ENCODE measurements at regions not wholly inside any gene's neighbourhood (a gene's known extent, or its start where the extent isn't known, plus 50 kb on each side); places are given as distances from the start of the nearest gene placed in this dataset.

DNA sequence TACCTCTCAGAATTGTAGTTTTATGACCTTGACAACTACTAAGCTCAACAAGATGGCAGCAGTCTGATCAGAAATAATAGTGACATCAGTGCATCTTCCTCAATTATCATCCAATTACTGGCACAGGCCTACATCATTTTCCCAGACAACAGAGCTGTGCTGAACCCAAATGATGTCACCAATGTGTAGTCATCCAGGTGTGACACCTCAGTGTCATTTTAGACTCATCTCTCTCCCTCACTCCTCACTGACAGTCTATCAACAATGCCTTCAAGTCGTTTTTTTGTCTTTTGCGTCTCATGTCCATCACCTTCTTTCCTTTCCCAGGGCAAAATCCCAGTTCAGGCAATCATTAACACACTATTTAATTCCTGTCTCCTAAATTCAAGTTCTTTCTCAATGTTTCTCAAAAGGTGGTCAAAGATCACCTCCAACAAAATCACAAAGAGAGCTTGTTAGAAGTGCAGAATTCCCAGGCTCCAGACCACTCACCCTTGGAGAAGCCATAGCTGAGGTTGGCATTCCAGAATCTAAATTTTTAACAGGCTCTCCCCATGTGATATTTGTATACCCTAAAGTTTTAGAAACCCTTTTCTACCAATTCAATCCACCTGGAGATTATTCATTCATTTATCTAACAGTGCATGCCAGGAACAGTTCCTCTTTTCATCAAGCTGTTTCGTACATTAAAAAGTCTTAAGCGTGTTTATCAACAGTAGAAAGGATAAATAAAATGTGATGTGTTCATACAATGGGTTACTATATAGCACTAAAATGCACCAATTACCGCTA, 125.3 kb upstream of the KLF7 start:
- ATAC-seq (replicated peaks in 6 of 8): peak in 2 of 8 experiments; percentile 21 to 23
- Histone ChIP-seq H3K27ac (no peak overlapping the region), H3K4me3 (no peak overlapping the region), H3K4me1 (replicated peaks in 1 of 2) (no peaks in the 10 kb centered on the region)
- in situ Hi-C loops (cut with MboI; ENCODE audit: low pct_unique_long_range_greater_than_20kb in 2 of 9, low sequenced_read_pairs in 9 of 9, unreplicated experiment in 9 of 9): no loop called here
- 70 to 100% (median 86%) methylated on average over 1 to 5 of the region's 5 CpGs; no CpG with 5 or more reads in 1 of the 10 experiments for WGBS, 10 experiments

DNA sequence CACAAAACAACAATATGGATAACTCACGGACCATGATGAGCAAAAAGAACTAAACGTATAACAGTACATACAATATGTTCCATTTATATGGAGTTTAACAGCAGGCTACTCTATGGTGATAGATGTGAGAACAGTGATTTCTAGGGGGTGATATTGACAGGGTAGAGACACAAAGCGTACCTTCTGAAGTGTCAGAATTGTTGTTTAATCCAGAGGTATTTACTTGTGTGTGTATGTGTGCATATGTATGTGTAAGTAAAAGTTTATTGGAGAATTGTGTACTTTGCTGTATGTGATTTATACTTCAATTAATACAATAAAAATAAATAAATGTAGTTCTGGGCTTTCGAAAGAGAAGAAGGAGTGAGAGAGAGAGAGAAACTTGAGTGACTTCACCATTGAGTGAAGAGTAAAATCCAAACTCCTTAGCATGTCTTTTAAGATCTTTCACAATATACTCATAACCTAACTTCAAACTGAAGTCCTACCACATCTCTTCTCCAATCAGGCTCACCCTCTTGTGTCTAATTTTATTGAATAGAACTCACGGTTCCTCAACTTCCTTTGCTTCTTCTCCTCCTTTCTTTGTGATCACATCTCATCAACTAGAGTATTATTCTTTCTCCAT, 126.0 kb upstream of the KLF7 start:
- WGBS, 10 experiments: 75 to 100% (median 87%) methylated on average over 2 to 5 of the region's 5 CpGs; no CpG with 5 or more reads in 1 of the 10 experiments
- in situ Hi-C loops (cut with MboI; ENCODE audit: low pct_unique_long_range_greater_than_20kb in 2 of 9, low sequenced_read_pairs in 9 of 9, unreplicated experiment in 9 of 9): no loop called here
- ATAC-seq (replicated peaks in 6 of 8): no peak
- Histone ChIP-seq H3K4me3 (no peak overlapping the region), H3K4me1 (replicated peaks in 1 of 2) (no peaks in the 10 kb centered on the region), H3K27ac (no peak overlapping the region)

DNA sequence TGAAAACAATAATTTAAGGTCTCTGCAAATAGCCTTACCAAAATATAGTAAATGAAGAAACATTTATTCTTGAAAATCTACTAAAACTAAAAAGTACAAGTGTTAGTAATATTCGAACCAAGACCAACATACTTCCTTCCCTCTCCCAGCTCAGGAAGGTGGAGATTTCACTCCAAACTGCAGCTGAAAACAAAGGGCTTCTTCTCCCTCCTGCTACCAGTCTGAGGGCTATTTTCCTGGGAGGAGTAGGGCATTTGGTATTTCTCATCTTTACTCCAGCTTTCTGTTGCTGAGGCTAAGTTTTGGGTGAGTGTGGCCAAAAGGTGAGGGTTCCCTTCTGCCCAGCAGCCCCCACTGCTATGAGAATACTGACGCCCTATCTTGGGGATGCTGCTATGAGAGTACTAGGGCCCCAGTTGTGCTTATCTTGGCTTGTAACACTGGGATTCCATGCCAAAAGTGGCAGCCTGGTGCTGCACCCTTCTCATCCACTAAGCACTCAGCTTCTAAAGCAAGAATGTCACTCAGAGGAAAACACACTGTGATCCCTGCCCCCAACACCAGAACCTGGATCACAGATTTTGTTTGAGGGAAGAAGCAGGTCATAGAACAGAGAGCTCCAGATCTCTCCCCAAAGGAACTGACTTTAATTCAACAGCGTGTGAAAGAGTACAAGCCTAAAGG, 130.7 kb upstream of the KLF7 start:
- no peaks in the 10 kb centered on the region for H3K4me1 ChIP-seq (replicated peaks in 1 of 2)
- no peak overlapping the region for H3K27ac ChIP-seq
- H3K4me3 ChIP-seq: no peak overlapping the region
- no peak for ATAC-seq (replicated peaks in 6 of 8)
- in situ Hi-C loops (cut with MboI; ENCODE audit: low pct_unique_long_range_greater_than_20kb in 2 of 9, low sequenced_read_pairs in 9 of 9, unreplicated experiment in 9 of 9): no loop called here
- 43 to 100% (median 75%) methylated on average over 1 to 3 of the region's 3 CpGs; no CpG with 5 or more reads in 3 of the 10 experiments for WGBS, 10 experiments

DNA sequence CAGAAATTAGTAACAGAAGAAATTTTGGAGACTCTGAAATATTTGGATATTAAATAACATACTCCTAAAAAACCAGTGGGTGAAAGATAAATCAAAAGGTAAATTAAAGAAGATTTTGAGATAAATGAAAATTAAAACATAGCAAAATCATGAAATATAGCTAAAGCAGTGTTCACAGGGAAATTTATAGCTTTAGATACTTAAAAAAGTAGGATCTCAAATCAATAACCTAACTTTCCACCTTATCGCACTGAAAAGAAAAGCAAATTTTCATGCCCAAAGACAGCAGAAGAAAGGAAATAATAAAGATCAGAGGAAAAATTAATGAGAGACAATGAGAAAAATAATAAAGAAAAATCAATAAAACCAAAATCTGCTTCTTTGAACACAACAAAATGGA, 135.1 kb upstream of the KLF7 start:
- Histone ChIP-seq H3K4me3 (no peak overlapping the region), H3K4me1 (replicated peaks in 1 of 2) (no peaks in the 10 kb centered on the region), H3K27ac (no peak overlapping the region)
- ATAC-seq (replicated peaks in 6 of 8): no peak
- WGBS, 10 experiments: 91 to 100% (median 100%) methylated on average over 1 of the region's 1 CpG
- in situ Hi-C loops (cut with MboI; ENCODE audit: low pct_unique_long_range_greater_than_20kb in 2 of 9, low sequenced_read_pairs in 9 of 9, unreplicated experiment in 9 of 9): no loop called here

DNA sequence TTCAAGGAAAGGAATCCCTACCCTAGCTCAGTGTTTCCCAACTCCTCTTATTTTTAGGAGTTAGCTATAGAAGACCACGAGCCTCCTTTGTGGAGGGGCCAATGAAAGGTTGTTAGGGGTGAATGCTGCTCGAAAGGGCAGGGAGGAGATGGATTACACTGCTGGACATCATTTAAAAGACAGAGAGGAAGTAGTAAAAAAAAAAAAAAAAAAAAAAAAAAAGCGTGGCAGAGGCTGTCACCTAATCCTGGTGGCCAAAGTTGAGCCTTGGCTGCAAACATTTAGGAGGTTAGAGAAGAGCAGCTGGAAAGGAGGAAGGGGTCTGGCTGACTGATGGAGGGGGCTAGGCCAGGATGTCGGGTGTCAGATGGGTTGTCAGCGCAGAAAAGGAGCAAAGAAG, 139.0 kb upstream of the KLF7 start:
- Histone ChIP-seq H3K27ac (no peak overlapping the region), H3K4me1 (replicated peaks in 1 of 2) (peaks cover 5 to 9% of the 10 kb centered on the region in 2 donors), H3K4me3 (no peak overlapping the region)
- no peak for ATAC-seq (replicated peaks in 6 of 8)
- WGBS, 10 experiments: 53 to 94% (median 77%) methylated on average over 2 to 5 of the region's 5 CpGs; no CpG with 5 or more reads in 1 of the 10 experiments
- in situ Hi-C loops (cut with MboI; ENCODE audit: low pct_unique_long_range_greater_than_20kb in 2 of 9, low sequenced_read_pairs in 9 of 9, unreplicated experiment in 9 of 9): no loop called here

DNA sequence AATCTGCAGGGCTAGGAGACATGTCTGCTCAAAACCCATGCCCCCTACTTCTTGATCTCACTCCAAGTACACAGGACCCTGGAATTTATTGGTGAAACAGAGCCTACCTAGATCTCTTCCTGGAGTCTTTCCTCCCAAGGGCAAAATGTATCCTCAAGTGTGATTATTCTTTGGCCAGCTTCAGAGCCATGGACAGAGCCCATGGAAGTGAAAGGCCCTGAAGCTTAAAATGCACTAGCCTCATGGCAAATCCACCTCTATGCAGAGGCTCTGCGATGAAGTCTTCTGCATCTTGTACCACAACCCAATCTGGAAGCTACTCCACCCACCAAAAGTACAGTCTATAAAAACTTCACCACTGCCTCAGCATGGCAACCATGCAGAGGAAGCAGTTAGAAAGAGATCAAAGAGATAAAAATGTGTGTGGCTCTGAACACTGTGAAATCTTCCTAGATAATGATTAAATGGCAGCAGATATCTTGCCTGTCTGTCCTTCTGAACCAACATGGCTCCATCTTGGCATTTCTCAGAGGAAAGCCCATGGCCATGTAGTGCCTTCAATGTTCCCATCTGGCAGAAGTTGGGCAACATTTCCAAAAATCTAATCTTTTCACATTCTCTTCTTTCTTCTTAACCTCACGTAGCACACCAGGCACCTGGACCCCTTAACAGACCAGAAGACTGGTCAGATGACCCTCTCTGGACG, 142.9 kb upstream of the KLF7 start:
- in situ Hi-C loops (cut with MboI; ENCODE audit: low pct_unique_long_range_greater_than_20kb in 2 of 9, low sequenced_read_pairs in 9 of 9, unreplicated experiment in 9 of 9): no loop called here
- 80 to 100% (median 91%) methylated on average over 1 to 3 of the region's 3 CpGs; no CpG with 5 or more reads in 2 of the 10 experiments for WGBS, 10 experiments
- Histone ChIP-seq H3K4me3 (no peak overlapping the region), H3K4me1 (replicated peaks in 1 of 2) (peaks cover 27 to 37% of the 10 kb centered on the region in 2 donors), H3K27ac (peak overlapping the region in 1 of 2 donors; percentile 80)
- no peak for ATAC-seq (replicated peaks in 6 of 8)

DNA sequence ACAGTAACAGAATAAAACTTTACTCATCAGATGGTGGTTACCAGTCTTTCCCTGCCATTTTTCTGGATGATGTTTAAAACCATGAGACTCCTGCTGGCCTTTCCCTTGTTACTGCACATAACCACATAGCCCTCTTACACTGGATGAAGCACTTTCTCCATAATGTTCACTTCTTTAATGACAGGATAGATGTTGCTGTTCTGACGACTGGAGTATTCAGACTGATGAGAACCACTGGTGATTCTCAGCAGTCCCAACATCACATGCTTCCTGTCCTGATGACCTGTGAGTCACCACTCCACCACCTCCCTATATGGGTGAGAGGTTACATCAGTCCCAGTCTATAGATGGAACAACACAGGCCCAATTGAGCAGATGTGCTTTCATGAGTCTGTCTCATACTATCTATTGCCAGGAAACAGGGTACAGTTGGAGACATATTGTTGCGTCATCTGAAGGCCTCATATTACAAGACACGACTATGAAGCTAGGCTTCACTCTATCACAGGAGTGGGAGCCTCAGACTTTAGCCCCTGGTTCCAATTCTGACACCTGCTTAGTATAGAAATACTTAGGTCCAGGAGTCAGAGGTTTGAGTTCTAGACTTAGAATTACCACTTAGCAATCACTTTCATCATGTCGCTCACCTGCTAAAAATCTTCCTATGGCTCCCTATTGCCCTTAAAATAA, 145.7 kb upstream of the KLF7 start:
- peaks cover 27 to 49% of the 10 kb centered on the region in 2 donors for H3K4me1 ChIP-seq (replicated peaks in 1 of 2)
- in situ Hi-C loops (cut with MboI; ENCODE audit: low pct_unique_long_range_greater_than_20kb in 2 of 9, low sequenced_read_pairs in 9 of 9, unreplicated experiment in 9 of 9): no loop called here
- H3K4me3 ChIP-seq: peak overlapping the region in 2 of 5 donors; percentile 10 to 16
- WGBS, 10 experiments: 38 to 100% (median 50%) methylated on average over 1 to 2 of the region's 4 CpGs; no CpG with 5 or more reads in 3 of the 10 experiments
- peak overlapping the region; percentile 80 to 89 for H3K27ac ChIP-seq
- ATAC-seq (replicated peaks in 6 of 8): peak; percentile 42 to 93 (median 74)

DNA sequence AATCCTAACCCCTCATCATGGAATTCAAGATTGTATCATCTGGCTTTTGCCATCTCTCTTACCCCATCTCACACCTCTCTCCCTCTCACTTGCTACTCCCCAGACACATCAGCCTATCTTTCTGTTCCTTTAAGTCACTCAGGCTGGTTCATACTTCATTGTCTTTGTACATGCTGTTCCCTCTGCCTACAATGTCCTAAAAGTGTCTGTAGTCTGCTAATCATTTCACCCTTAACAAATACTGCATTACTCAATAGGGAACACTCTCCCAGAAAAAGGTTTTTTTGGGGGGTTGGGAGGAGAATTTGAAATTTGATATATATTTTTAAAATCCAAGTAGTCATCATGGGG, 146.2 kb upstream of the KLF7 start:
- in situ Hi-C loops (cut with MboI; ENCODE audit: low pct_unique_long_range_greater_than_20kb in 2 of 9, low sequenced_read_pairs in 9 of 9, unreplicated experiment in 9 of 9): no loop called here
- H3K4me1 ChIP-seq (replicated peaks in 1 of 2): peaks cover 27 to 54% of the 10 kb centered on the region in 2 donors
- no peak for ATAC-seq (replicated peaks in 6 of 8)
- H3K27ac ChIP-seq: peak overlapping the region; percentile 80 to 89
- no peak overlapping the region for H3K4me3 ChIP-seq

DNA sequence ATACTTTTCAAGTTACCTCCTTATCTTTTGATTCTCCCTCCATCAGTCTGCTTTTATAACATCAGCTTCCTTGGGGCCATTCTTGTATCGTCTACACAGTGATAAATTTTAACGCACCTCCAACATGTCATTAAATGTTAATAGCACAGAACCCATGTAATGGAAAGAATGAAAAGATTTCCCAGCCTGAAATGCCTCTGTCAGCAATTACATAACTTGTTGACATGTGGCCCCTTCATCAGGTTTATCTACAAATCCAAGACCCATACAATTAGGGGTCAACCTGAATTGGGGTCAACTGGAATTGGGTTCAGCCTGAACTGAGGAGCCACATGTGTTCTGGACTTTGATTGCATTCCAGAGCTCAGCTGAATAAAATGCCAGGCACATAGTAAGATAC, 148.2 kb upstream of the KLF7 start:
- no peak overlapping the region for H3K27ac ChIP-seq

DNA sequence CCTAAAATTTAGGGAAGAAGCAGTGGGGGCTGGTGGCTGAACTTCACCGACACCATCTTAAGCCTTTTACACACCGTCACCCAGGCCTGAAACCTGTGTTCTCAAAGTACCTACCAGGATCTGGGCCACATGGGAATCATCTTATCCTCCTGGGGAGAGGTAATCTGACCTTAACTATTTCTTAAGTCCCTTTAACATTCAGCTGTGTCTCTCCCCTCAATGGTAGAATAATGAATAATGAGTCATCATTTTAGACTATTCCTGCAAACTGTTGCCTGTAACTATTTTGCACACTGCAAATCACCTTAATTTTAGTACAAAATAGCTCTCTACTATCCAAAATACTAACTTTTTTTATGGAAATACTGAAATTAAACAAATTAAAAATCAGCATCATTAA, 149.4 kb upstream of the KLF7 start:
- WGBS, 10 experiments: 90 to 100% (median 100%) methylated on average over 1 to 2 of the region's 2 CpGs; no CpG with 5 or more reads in 1 of the 10 experiments
- peak in 3 of 8 experiments; percentile 51 to 62 (median 53) for ATAC-seq (replicated peaks in 6 of 8)
- no peak overlapping the region for H3K4me3 ChIP-seq
- H3K4me1 ChIP-seq (replicated peaks in 1 of 2): peaks cover 18 to 47% of the 10 kb centered on the region in 2 donors
- H3K27ac ChIP-seq: no peak overlapping the region
- in situ Hi-C loops (cut with MboI; ENCODE audit: low pct_unique_long_range_greater_than_20kb in 2 of 9, low sequenced_read_pairs in 9 of 9, unreplicated experiment in 9 of 9): no loop called here

More for the DNA sequence above, 148.2 kb upstream of the KLF7 start:
- no peak for ATAC-seq (replicated peaks in 6 of 8)
- Histone ChIP-seq H3K4me3 (no peak overlapping the region), H3K4me1 (replicated peaks in 1 of 2) (peaks cover 27 to 55% of the 10 kb centered on the region in 2 donors)
- in situ Hi-C loops (cut with MboI; ENCODE audit: low pct_unique_long_range_greater_than_20kb in 2 of 9, low sequenced_read_pairs in 9 of 9, unreplicated experiment in 9 of 9): no loop called here
- 0 to 100% (median 76%) methylated on average over 1 to 2 of the region's 2 CpGs; no CpG with 5 or more reads in 2 of the 10 experiments for WGBS, 10 experiments

DNA sequence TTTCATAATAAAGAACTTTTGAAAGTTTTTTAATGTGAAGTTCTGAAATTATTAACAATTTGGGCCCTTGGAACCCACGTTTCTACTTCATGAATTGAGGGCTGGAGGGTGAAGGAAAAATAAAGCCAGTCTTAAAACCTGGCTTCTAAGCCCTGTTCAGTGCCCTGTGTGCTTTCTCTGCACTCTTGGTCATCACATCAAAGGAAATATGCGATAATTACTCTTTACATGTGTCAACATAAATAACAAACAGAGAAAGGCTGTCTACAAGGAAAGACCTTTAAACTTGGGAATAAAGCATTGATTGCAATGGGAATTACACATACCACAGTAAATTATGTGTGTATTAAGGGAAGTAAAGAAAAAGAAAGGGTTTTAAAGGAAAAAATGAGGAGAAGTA, 150.7 kb upstream of the KLF7 start:
- Histone ChIP-seq H3K4me1 (replicated peaks in 1 of 2) (peaks cover 5 to 37% of the 10 kb centered on the region in 2 donors), H3K4me3 (no peak overlapping the region), H3K27ac (no peak overlapping the region)
- no peak for ATAC-seq (replicated peaks in 6 of 8)
- in situ Hi-C loops (cut with MboI; ENCODE audit: low pct_unique_long_range_greater_than_20kb in 2 of 9, low sequenced_read_pairs in 9 of 9, unreplicated experiment in 9 of 9): no loop called here
- WGBS, 10 experiments: 20 to 66% (median 52%) methylated on average over 1 to 2 of the region's 2 CpGs; no CpG with 5 or more reads in 1 of the 10 experiments

DNA sequence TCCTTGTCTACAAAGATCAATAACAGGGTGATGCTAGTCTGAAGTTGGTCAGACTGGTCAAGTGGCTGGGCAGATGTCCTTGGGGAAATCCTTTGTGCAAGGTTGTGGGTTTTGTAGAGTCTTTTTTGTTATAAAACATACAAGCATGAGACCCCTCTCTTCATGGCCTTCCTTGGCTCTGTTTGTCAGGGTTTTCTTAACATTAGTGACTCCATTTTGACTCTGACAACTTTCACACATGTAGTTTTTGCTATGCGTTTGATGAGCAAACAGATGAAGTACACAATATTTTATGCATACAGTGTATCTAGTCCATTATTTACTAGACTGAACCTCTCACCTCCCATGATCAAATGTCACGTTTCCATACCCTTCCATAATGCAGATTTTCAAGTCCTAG, 151.2 kb upstream of the KLF7 start:
- Histone ChIP-seq H3K27ac (no peak overlapping the region), H3K4me1 (replicated peaks in 1 of 2) (peaks cover under 1 to 33% of the 10 kb centered on the region in 2 donors), H3K4me3 (no peak overlapping the region)
- in situ Hi-C loops (cut with MboI; ENCODE audit: low pct_unique_long_range_greater_than_20kb in 2 of 9, low sequenced_read_pairs in 9 of 9, unreplicated experiment in 9 of 9): no loop called here
- WGBS, 10 experiments: 43 to 100% (median 88%) methylated on average over 1 to 2 of the region's 2 CpGs; no CpG with 5 or more reads in 2 of the 10 experiments
- no peak for ATAC-seq (replicated peaks in 6 of 8)
